ENCODE measurements at regions not wholly inside any gene's neighbourhood (a gene's known extent, or its start where the extent isn't known, plus 50 kb on each side); places are given as distances from the start of the nearest gene placed in this dataset.

DNA sequence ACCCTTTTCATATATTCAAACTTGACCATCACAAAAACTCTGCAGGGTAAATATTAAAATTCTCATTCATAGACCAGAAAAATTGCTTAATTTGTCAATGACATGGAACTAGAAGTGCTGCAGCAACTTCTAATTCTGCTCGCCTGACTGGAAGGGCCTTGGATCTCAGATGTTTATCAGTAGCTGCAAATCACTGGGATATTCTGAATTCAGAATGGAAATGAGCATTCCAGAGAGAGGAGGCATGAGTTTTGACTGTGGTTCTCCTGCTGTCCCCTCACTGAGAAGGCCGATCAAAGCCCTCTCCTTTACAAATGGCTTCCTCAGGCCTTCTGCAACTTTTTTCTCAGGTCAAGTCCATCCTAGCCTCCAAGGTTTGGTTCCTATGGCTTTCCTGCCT lies 171.3 kb upstream of the FAM78B start:
- DNase-seq (ENCODE audit: low read depth) = no peak
- TF ChIP-seq, protein P1, sequence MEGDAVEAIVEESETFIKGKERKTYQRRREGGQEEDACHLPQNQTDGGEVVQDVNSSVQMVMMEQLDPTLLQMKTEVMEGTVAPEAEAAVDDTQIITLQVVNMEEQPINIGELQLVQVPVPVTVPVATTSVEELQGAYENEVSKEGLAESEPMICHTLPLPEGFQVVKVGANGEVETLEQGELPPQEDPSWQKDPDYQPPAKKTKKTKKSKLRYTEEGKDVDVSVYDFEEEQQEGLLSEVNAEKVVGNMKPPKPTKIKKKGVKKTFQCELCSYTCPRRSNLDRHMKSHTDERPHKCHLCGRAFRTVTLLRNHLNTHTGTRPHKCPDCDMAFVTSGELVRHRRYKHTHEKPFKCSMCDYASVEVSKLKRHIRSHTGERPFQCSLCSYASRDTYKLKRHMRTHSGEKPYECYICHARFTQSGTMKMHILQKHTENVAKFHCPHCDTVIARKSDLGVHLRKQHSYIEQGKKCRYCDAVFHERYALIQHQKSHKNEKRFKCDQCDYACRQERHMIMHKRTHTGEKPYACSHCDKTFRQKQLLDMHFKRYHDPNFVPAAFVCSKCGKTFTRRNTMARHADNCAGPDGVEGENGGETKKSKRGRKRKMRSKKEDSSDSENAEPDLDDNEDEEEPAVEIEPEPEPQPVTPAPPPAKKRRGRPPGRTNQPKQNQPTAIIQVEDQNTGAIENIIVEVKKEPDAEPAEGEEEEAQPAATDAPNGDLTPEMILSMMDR (IDR thresholded peaks at IDR 0.05; ENCODE audit: insufficient read depth, low read length, severe bottlenecking) = no peak
- H3K27me3 ChIP-seq (ENCODE audit: control insufficient read depth, insufficient read depth, low read length) = no peaks in the 10 kb centered on the region
- H3K4me3 ChIP-seq (ENCODE audit: low read depth, low read length) = no peak overlapping the region
- no peak for FAIRE-seq
- H3K36me3 ChIP-seq (ENCODE audit: control insufficient read depth, insufficient read depth, low read length) = no peaks in the 10 kb centered on the region

DNA sequence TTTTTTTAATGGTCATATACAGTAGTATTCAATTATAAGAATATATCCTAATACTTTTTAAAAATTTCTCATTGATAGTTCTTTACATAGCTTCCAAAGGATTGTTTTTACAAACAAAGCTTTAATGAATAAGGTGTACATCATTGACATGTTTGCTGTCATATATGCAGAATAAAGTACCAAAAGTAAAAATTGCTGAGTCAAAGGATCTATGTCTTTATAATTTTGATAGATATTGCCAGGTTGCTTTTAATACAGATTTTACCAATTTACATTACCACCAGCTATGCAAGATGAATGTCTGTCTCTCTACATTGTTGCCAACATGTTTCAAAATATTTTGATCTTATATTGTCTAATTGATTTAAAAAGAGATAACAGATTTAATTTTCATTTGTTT lies 173.9 kb upstream of the FAM78B start:
- FAIRE-seq (no peak), DNase-seq (ENCODE audit: low read depth) (no peak)
- no peaks in the 10 kb centered on the region for H3K27me3 ChIP-seq (ENCODE audit: control insufficient read depth, insufficient read depth, low read length)
- H3K36me3 ChIP-seq (ENCODE audit: control insufficient read depth, insufficient read depth, low read length) = no peaks in the 10 kb centered on the region
- TF ChIP-seq, protein P1 (IDR thresholded peaks at IDR 0.05; ENCODE audit: insufficient read depth, low read length, severe bottlenecking) = no peak
- H3K4me3 ChIP-seq (ENCODE audit: low read depth, low read length) = no peak overlapping the region

DNA sequence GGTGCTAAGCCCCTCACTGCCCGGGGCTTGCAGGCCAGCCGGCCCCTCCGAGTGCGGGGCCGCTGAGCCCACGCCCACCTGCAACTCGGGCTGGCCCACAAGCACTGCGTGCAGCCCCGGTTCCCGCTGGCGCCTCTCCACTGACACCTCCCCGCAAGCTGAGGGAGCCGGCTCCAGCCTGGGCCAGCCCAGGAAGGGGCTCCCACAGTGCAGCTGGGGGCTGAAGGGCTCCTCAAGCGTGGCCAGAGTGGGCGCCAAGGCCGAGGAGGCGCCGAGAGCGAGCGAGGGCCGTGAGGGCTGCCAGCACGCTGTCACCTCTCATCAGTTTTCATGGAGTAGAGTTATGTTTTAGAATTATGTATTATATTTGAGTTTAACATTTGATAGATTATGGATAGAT lies 176.5 kb upstream of the FAM78B start:
- H3K36me3 ChIP-seq (ENCODE audit: control insufficient read depth, insufficient read depth, low read length) = no peaks in the 10 kb centered on the region
- H3K4me3 ChIP-seq (ENCODE audit: low read depth, low read length) = no peak overlapping the region
- DNase-seq (ENCODE audit: low read depth) (no peak), FAIRE-seq (no peak)
- TF ChIP-seq, protein P1 (IDR thresholded peaks at IDR 0.05; ENCODE audit: insufficient read depth, low read length, severe bottlenecking) = no peak
- no peaks in the 10 kb centered on the region for H3K27me3 ChIP-seq (ENCODE audit: control insufficient read depth, insufficient read depth, low read length)

DNA sequence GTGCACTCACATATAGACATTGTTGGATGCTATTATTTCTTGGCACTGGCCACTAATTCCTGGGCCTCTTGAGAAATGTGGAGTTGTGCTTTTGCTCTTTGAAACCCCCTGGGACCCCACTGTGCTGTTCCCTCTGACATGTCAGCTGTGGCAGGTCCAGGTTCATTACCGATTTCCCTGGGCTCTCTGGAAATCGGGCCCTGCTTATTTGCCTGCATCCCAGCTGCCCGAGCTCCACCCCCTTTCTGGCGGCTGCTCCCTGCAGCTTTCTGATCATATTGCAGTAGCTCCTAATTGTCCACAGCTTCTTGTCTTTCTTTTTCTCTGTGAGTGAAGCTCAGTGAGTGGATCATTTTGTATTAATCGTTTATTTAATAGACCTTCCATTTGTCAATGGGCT lies 183.7 kb upstream of the FAM78B start:
- no peak overlapping the region for H3K4me3 ChIP-seq (ENCODE audit: low read depth, low read length)
- TF ChIP-seq, protein P1 (IDR thresholded peaks at IDR 0.05; ENCODE audit: insufficient read depth, low read length, severe bottlenecking) = no peak
- H3K27me3 ChIP-seq (ENCODE audit: control insufficient read depth, insufficient read depth, low read length) = no peaks in the 10 kb centered on the region
- no peaks in the 10 kb centered on the region for H3K36me3 ChIP-seq (ENCODE audit: control insufficient read depth, insufficient read depth, low read length)
- no peak for DNase-seq (ENCODE audit: low read depth)
- FAIRE-seq = no peak

DNA sequence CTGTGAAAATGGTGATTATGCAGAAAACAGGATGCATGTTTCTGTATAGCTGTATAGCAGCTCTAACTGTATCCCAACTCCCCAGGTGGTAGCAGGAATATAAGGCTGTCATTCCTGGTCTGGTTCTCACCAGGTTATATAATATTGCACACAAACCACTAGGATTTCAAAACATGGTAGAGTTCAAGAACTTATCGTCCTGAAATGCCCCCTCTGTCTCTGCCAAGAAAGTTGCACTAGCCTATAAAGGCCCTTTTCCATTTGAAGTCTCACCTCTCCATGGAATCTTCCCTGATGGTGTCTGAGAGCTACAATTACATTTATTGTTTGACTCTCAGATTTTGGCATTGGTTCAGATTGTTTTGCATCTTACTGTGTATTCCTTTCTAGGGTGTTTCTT lies 184.9 kb upstream of the FAM78B start:
- no peak for FAIRE-seq
- TF ChIP-seq, protein P1 (IDR thresholded peaks at IDR 0.05; ENCODE audit: insufficient read depth, low read length, severe bottlenecking) = no peak
- H3K4me3 ChIP-seq (ENCODE audit: low read depth, low read length) = no peak overlapping the region
- H3K36me3 ChIP-seq (ENCODE audit: control insufficient read depth, insufficient read depth, low read length) = no peaks in the 10 kb centered on the region
- no peak for DNase-seq (ENCODE audit: low read depth)
- H3K27me3 ChIP-seq (ENCODE audit: control insufficient read depth, insufficient read depth, low read length) = no peaks in the 10 kb centered on the region

DNA sequence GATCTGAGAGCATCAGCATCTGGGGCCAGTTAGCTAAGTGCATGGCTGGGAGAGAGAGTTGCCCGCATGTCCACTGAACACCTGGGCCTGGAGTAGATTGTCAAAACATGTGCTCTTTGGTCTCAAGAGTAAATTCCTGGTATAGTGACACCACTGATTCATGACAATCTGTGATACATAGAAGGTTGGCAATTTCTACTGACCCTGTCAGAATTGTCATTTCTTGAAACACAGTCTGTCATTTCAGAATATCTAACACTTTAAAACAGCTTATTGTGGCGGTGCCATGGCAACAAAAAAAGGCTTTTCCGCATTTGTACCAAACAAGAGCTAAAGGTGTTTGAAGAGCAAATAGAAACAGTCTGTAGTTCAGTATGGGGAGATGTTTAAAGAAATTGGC lies 186.4 kb upstream of the FAM78B start:
- H3K36me3 ChIP-seq (ENCODE audit: control insufficient read depth, insufficient read depth, low read length) = no peaks in the 10 kb centered on the region
- no peaks in the 10 kb centered on the region for H3K27me3 ChIP-seq (ENCODE audit: control insufficient read depth, insufficient read depth, low read length)
- no peak overlapping the region for H3K4me3 ChIP-seq (ENCODE audit: low read depth, low read length)
- no peak for DNase-seq (ENCODE audit: low read depth)
- no peak for FAIRE-seq
- TF ChIP-seq, protein P1 (IDR thresholded peaks at IDR 0.05; ENCODE audit: insufficient read depth, low read length, severe bottlenecking) = no peak

All from bronchial epithelial cell (primary cell).